Activated CD8-positive, alpha-beta T cell treated with anti-CD3 and anti-CD28 coated beads, Interleukin-2, amount 10 ng/mL, durations not matched to agents 7 days and 5 days (primary cell): ENCODE measurements at regions not wholly inside any gene's neighbourhood (a gene's known extent, or its start where the extent isn't known, plus 50 kb on each side); places are given as distances from the start of the nearest gene placed in this dataset.
"Not testable (repeated sequence)": the region's sequence is repeated elsewhere in the genome, so short reads cannot be mapped to it uniquely, and the experiment has no call there.

Experiments used
- ATAC-seq: fragments of 150-1000 bp; cut with Tn5 transposase; one replicate; pipeline ENCODE4 v1.10.0; 2021; ENCODE audit warnings: moderate library complexity
- CTCF ChIA-PET: fragments of 350-600 bp; sonication (Branson Sonifier 250); formaldehyde crosslinking; loops from one replicate; lab custom pipeline; 2021; ENCODE audit warnings: antibody characterized with exemption; lab: Charles Lee
- POLR2A ChIA-PET: fragments of 350-600 bp; sonication (Branson Sonifier 250); formaldehyde crosslinking; loops from one replicate; lab custom pipeline; 2021; ENCODE audit warnings: antibody characterized with exemption; lab: Charles Lee
- DNase-seq: peaks from one replicate; pipeline ENCODE4 v3.0.0-alpha.2; 2020
- H3K27ac Mint-ChIP-seq: one replicate; pipeline ENCODE4 v1.8.0; 2021; ENCODE audit warnings: mild to moderate bottlenecking, mixed read lengths
- H3K27me3 Mint-ChIP-seq: one replicate; pipeline ENCODE4 v1.8.0; 2021; ENCODE audit warnings: low read depth, mixed read lengths
- H3K36me3 Mint-ChIP-seq: one replicate; pipeline ENCODE4 v1.8.0; 2021; ENCODE audit warnings: low read depth, mixed read lengths
- H3K4me1 Mint-ChIP-seq: one replicate; pipeline ENCODE4 v1.8.0; 2021; ENCODE audit warnings: low read depth, mixed read lengths
- H3K4me3 Mint-ChIP-seq: one replicate; pipeline ENCODE4 v1.8.0; 2021; ENCODE audit warnings: mild to moderate bottlenecking, mixed read lengths
- H3K9me3 Mint-ChIP-seq: one replicate; pipeline ENCODE4 v1.8.0; 2022; ENCODE audit warnings: mixed read lengths; ENCODE audit not compliant: insufficient read depth

- CTCF ChIA-PET: no interaction called here
- peaks cover 2% of the 10 kb centered on the region for H3K27me3 Mint-ChIP-seq
- no peak overlapping the region for H3K27ac Mint-ChIP-seq
- H3K9me3 Mint-ChIP-seq: peaks cover 3% of the 10 kb centered on the region
- H3K4me1 Mint-ChIP-seq: no peaks in the 10 kb centered on the region
- DNase-seq: no peak
- no peak overlapping the region for H3K4me3 Mint-ChIP-seq
- POLR2A ChIA-PET: no interaction called here
- ATAC-seq: no peak
- H3K36me3 Mint-ChIP-seq: no peaks in the 10 kb centered on the region
Observed at GRCh38 chr13:111493468-111493867, 173.0 kb downstream of the TEX29 start.

GRCh38 chr13:111494641-111495040 is 174.2 kb downstream of the TEX29 start:
- ATAC-seq (no peak), DNase-seq (no peak)
- peaks cover 2% of the 10 kb centered on the region for H3K27me3 Mint-ChIP-seq
- peaks cover 3% of the 10 kb centered on the region for H3K9me3 Mint-ChIP-seq
- ChIA-PET CTCF (no interaction called here), POLR2A (no interaction called here)
- H3K4me3 Mint-ChIP-seq: no peak overlapping the region
- no peaks in the 10 kb centered on the region for H3K36me3 Mint-ChIP-seq
- H3K27ac Mint-ChIP-seq: no peak overlapping the region
- H3K4me1 Mint-ChIP-seq: no peaks in the 10 kb centered on the region

GRCh38 chr13:111501596-111502535 is 181.4 kb downstream of the TEX29 start:
- H3K27me3 Mint-ChIP-seq, DNase-seq, POLR2A ChIA-PET, H3K4me3 Mint-ChIP-seq, CTCF ChIA-PET, H3K9me3 Mint-ChIP-seq, H3K4me1 Mint-ChIP-seq, H3K36me3 Mint-ChIP-seq, H3K27ac Mint-ChIP-seq, ATAC-seq: not testable (repeated sequence)

- DNase-seq: no peak
- no peak overlapping the region for H3K4me3 Mint-ChIP-seq
- H3K27me3 Mint-ChIP-seq: peaks cover 7% of the 10 kb centered on the region
- POLR2A ChIA-PET: no interaction called here
- H3K9me3 Mint-ChIP-seq: no peaks in the 10 kb centered on the region
- CTCF ChIA-PET: no interaction called here
- ATAC-seq: no peak
- no peak overlapping the region for H3K27ac Mint-ChIP-seq
- H3K4me1 Mint-ChIP-seq: no peaks in the 10 kb centered on the region
- H3K36me3 Mint-ChIP-seq: no peaks in the 10 kb centered on the region
Observed at GRCh38 chr13:111502957-111503356, 182.5 kb downstream of the TEX29 start.

GRCh38 chr13:111503376-111503775 is 182.9 kb downstream of the TEX29 start:
- CTCF ChIA-PET: no interaction called here
- H3K9me3 Mint-ChIP-seq: no peaks in the 10 kb centered on the region
- H3K27ac Mint-ChIP-seq: no peak overlapping the region
- no peak overlapping the region for H3K4me3 Mint-ChIP-seq
- POLR2A ChIA-PET: no interaction called here
- H3K36me3 Mint-ChIP-seq: no peaks in the 10 kb centered on the region
- no peaks in the 10 kb centered on the region for H3K4me1 Mint-ChIP-seq
- ATAC-seq: no peak
- peaks cover 7% of the 10 kb centered on the region for H3K27me3 Mint-ChIP-seq
- no peak for DNase-seq

GRCh38 chr13:111503905-111504695 is 183.7 kb downstream of the TEX29 start:
- H3K36me3 Mint-ChIP-seq: no peaks in the 10 kb centered on the region
- no peak overlapping the region for H3K27ac Mint-ChIP-seq
- ChIA-PET POLR2A (no interaction called here), CTCF (no interaction called here)
- DNase-seq (no peak), ATAC-seq (no peak)
- H3K27me3 Mint-ChIP-seq: peaks cover 7% of the 10 kb centered on the region
- H3K4me3 Mint-ChIP-seq: no peak overlapping the region
- no peaks in the 10 kb centered on the region for H3K4me1 Mint-ChIP-seq
- H3K9me3 Mint-ChIP-seq: no peaks in the 10 kb centered on the region

- ChIA-PET CTCF (no interaction called here), POLR2A (no interaction called here)
- no peak overlapping the region for H3K4me3 Mint-ChIP-seq
- H3K27ac Mint-ChIP-seq: no peak overlapping the region
- peaks cover 2% of the 10 kb centered on the region for H3K27me3 Mint-ChIP-seq
- no peaks in the 10 kb centered on the region for H3K36me3 Mint-ChIP-seq
- DNase-seq (no peak), ATAC-seq (no peak)
- H3K9me3 Mint-ChIP-seq: no peaks in the 10 kb centered on the region
- H3K4me1 Mint-ChIP-seq: no peaks in the 10 kb centered on the region
Observed at GRCh38 chr13:111505175-111505777, 184.8 kb downstream of the TEX29 start.

GRCh38 chr13:111506125-111506524 is 185.7 kb downstream of the TEX29 start:
- Mint-ChIP-seq H3K36me3 (no peaks in the 10 kb centered on the region), H3K4me3 (no peak overlapping the region), H3K9me3 (no peaks in the 10 kb centered on the region), H3K27ac (no peak overlapping the region), H3K27me3 (no peaks in the 10 kb centered on the region), H3K4me1 (no peaks in the 10 kb centered on the region)
- ATAC-seq (no peak), DNase-seq (no peak)
- CTCF ChIA-PET: no interaction called here
- POLR2A ChIA-PET: no interaction called here

GRCh38 chr13:111506621-111507020 is 186.2 kb downstream of the TEX29 start:
- ChIA-PET POLR2A (no interaction called here), CTCF (no interaction called here)
- Mint-ChIP-seq H3K27ac (no peak overlapping the region), H3K4me3 (no peak overlapping the region), H3K27me3 (no peaks in the 10 kb centered on the region), H3K4me1 (no peaks in the 10 kb centered on the region), H3K36me3 (no peaks in the 10 kb centered on the region), H3K9me3 (no peaks in the 10 kb centered on the region)
- DNase-seq: no peak
- no peak for ATAC-seq

- no peak for ATAC-seq
- no peak for DNase-seq
- no peaks in the 10 kb centered on the region for H3K36me3 Mint-ChIP-seq
- H3K27ac Mint-ChIP-seq: no peak overlapping the region
- POLR2A ChIA-PET: no interaction called here
- H3K4me3 Mint-ChIP-seq: no peak overlapping the region
- H3K27me3 Mint-ChIP-seq: no peaks in the 10 kb centered on the region
- CTCF ChIA-PET: no interaction called here
- H3K9me3 Mint-ChIP-seq: no peaks in the 10 kb centered on the region
- no peaks in the 10 kb centered on the region for H3K4me1 Mint-ChIP-seq
Observed at GRCh38 chr13:111508164-111508870, 187.9 kb downstream of the TEX29 start.

- H3K4me1 Mint-ChIP-seq: no peaks in the 10 kb centered on the region
- ChIA-PET CTCF (no interaction called here), POLR2A (no interaction called here)
- no peak overlapping the region for H3K27ac Mint-ChIP-seq
- H3K27me3 Mint-ChIP-seq: no peaks in the 10 kb centered on the region
- H3K36me3 Mint-ChIP-seq: no peaks in the 10 kb centered on the region
- ATAC-seq (no peak), DNase-seq (no peak)
- no peaks in the 10 kb centered on the region for H3K9me3 Mint-ChIP-seq
- H3K4me3 Mint-ChIP-seq: no peak overlapping the region
Observed at GRCh38 chr13:111508902-111509509, 188.6 kb downstream of the TEX29 start.
